Hematopoietic multipotent progenitor cell (in vitro differentiated cells): ENCODE measurements at regions not wholly inside any gene's neighbourhood (a gene's known extent, or its start where the extent isn't known, plus 50 kb on each side); places are given as distances from the start of the nearest gene placed in this dataset.

Source experiments
- DNase-seq, 3 donors: peaks; one replicate each; pipeline ENCODE4 v3.0.0-alpha.2; 2011 to 2015; ENCODE audit warnings: low read depth in 2 of 3, low spot score in 2 of 3

DNA sequence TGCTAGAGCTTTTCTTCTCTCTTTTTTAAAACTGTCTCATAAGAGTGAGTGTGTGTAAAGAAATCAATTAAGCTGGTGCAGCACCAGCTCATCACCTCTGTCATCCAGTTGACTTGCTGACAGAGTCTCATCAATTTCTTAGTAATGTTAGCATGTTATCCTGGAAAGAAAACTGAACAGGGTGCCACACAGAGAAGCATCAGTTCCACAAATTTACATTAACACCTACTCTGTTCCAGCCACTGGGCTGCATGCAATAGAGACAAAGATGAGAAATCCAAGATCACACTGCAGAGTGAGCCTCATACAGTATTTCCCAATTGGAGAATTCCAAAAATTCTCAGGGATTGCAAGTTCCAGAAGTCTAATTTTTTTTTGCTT is 207.0 kb upstream of the CITED2 start:
- DNase-seq = no peak

GRCh38 chr6:139580592-139581484 is 206.4 kb upstream of the CITED2 start:
- DNase-seq = no peak

- no peak for DNase-seq
Measured at GRCh38 chr6:139577763-139578604, 203.5 kb upstream of the CITED2 start.

DNA sequence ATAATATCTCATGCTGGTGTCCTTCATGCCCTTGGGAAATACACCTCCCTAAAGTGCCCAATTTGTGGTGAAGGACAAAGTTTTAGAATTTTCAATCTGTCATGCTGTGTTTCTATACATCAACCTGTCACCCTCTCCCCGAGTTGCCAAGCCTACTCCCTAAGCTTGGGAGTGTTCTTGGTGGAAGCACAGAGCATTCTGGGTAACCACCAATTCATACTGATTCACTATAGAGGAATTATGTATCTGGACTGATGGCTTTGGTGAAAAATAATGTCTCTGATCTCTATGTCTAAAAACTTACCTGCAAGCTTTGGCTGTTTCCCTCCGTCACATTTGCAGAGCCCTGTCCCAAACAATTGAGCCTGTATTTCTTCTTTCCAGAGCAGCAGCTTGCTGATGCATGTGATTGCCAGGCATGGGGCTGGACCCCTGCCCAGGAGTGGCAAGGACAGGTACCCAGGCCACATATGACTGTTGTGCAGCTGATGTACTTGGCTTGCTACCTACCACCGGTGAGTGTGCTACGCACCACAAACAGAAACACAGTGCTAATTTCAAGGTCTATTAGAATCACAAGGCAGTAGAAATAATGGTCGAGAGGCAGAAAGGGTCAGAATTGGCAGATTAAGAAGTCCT is 202.8 kb upstream of the CITED2 start:
- no peak for DNase-seq

DNA sequence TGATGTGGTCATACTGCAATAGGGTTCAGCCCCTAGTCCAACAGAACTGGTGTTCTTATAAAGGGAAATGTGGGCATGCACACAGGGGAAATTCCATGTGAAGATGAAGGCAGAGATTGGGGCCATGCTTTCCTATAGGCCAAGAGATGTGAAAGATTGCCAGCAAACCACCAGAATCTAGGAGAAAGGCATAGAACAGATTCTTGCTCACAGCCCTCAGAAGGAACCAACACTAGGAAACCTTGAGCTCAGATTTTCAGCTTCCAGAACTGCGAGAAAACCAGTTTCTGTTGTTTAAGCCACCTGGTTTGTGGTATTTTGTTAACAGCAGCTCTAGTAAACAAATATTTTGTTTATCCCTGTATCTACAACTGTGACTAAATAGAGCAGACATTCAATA is 197.6 kb upstream of the CITED2 start:
- no peak for DNase-seq

DNA sequence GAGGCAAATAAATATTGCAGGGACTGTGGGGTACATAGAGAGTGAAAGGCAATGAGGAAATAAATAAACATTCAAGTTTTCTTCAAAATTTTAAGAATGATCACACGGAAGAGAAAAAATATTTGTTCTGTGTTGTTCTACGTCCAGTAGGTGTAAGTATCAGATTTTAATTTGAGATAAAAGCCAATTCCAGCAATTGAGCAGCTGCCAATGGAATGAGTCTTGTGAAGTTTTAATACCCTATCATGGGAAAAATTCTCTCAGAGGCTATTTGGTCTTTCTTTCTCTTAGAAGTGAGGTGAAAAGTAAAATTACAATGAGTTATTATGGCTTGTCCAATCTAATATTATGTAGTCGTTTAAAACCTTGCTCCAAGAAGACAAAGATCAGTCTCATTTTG is 195.7 kb upstream of the CITED2 start:
- no peak for DNase-seq

DNA sequence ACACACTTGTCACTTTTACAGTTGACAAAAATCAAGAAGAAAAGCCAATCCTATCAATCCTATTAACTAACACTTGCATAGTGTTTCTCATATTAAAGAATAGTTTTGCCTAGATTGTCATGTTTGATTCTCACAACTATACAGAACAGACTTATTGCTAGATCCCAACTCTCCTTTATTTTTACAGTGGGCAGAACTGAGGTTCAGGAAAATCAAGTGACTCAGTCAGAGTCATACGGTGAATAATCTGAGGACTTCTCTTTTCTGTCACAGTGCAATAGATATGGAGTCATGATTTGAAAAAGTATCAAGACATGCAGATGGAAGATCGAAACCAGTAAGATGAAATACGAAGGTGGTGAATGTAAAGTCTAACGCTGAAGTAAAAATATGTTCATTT is 195.1 kb upstream of the CITED2 start:
- DNase-seq = no peak

DNA sequence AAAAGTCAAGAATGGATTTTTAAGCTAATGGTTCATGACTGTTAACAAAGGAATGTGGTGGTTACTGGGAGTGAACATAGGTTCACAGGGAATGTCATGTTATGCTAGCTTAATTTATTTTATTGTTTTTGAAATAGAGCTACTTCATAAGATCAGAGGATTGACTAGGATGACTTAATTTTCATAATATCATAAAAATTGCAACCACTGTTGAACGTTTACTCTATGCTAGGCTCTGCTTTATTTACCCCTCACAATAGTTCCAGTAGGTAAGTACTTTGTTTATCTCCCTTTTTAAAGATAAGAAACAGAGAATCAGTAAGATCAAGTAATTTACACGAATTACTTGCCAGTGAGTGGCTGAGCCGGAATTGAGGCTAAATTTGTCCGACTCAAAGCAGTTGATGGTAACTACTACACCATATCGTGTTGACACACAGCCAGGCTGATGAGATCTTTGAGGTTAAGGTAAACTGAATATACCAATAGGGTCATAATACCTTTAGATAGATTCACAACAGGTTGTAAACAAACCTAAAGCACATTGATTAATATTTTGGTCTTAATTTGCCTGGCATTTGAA is 194.6 kb upstream of the CITED2 start:
- DNase-seq = no peak

DNA sequence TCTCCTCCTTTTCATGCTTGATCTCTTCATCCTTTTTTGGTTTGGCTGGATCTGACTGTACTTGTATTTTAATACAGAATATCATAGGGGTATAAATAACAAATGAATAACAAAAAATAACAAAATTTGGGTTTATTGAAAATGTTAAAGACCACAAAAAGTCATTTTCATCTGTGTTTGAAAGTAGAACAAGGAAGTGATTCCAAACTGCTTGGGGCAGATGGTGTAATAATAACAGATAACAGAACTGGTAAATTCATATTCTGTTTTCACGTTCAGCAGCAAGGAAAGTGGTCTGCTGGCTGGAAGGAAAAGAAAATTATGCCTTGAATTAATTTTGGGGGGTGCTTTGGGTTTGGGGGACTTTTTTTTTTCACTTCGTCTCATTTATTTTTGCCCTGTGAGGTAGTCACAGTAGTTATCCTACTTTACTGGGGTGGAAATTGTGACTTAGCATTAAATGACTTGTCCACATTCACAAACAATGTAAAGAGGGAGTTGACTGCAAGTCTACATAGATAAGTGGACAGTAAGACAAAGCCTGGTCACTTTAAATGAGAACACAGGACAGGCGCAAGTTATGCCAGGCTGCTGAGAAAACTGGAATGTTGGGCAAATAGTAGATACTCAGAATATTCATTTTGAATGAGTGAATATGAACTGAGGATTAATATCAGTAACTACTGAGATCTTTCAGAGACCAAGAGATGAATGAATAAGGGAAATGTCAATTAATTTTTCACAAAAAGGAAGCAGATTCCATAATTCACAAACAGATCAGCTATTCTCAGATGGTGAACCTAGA is 193.9 kb upstream of the CITED2 start:
- DNase-seq = no peak

DNA sequence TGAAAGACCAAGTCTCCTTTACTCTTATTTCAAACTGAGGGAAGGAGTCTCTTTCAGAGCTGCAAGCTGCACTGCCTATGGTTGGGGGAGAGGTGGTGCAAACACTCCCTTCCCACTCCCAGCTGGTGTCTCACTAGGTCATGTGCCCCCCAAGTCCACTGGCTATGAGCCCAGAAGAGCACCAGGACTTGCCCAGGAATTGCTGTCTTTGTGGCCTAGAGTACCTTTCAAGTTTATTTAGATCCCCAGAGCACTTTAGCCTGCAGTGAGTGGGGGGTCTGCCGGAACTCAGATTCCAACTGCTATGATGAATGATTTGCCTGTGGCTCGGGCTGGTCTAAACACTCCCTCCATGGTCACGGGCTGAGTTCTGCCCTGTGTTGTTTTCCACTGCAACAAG is 192.6 kb upstream of the CITED2 start:
- DNase-seq = no peak

GRCh38 chr6:139565591-139565990 is 191.1 kb upstream of the CITED2 start:
- DNase-seq = no peak

DNA sequence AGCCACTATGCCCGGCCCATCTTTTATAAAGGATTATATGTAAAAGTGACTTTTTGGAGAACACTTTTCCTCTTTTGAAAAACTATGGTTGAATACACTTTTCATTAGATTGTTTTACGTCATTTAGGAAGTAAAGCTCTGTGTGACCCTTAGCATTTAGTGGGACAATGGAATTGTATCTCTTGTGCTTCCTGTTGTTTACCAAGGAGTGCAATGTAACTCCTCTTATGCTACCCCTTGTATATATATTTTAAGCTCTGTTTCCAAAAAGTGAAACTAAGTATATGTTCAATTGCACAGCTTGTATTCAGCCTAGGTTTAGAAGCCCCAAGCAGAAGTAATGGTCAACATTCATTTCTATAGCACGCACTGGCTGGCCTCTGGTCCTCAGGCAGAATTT is 183.1 kb upstream of the CITED2 start:
- no peak for DNase-seq

- DNase-seq = no peak
Measured at GRCh38 chr6:139556532-139556931, 182.1 kb upstream of the CITED2 start.

DNA sequence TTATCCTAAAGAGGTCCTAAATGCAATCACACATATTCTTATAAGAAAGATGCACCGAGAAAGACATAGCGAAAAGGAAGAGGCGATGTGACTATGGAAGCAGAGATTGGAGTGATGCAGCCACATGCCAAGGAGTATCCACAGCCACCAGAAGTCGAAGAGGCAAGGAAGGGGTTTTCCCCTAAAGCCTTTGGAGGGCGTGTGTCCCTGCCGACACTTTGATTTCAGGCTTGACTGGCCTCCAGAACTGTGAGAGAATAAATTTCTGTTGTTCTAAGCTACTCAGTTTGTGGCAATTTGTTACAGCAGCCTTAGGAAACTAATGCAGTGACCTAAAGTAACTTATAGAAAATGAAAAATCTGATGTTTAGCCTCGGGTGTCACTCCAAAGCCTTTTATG is 179.5 kb upstream of the CITED2 start:
- DNase-seq = no peak

DNA sequence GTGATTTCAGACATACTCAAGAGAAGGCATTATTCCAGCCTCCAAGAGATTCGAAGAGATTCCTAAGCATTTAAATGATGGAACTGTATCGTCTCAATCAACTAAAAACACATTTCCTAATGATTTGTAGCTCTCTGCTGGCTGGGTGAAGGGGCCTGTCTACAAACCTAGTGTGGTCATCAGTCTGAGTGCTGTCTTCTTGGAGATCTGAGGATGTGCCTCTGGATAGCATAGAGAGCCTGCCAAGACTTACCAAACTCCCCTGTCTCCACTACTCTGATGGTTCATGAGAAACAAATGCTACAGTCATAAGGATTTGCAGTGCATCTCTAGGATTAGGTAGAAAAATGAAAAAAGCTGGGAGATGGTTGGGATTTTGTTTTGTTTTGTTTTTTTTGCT is 176.9 kb upstream of the CITED2 start:
- no peak for DNase-seq

- DNase-seq = no peak
Measured at GRCh38 chr6:139550361-139550760, 175.9 kb upstream of the CITED2 start.

DNA sequence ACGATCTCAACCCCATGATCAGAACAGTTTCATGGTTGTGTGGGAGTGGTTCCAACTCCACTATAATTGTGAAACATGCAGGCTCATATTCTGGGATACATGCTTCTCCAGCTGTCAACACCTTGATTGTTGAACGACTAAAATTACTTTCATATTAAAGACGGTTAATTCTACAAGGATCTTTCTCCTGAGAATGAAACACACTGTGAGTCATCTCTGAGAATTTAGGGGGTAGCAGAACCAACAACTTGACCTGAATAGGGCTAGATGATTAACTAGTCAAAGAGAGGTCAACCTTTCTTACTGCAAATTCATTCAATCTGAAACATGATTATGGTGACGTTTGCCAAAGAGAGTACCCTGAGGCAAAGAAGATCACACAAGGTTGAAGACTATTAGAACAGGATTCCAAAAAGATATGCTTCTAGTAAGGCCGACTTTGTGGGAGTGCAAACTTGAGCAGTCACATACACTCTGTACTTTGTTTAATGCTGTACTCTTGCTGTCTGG is 175.2 kb upstream of the CITED2 start:
- no peak for DNase-seq

- DNase-seq = no peak
Measured at GRCh38 chr6:139547804-139548203, 173.4 kb upstream of the CITED2 start.

GRCh38 chr6:139547122-139547776 is 172.8 kb upstream of the CITED2 start:
- DNase-seq = no peak

GRCh38 chr6:139546106-139546472 is 171.6 kb upstream of the CITED2 start:
- no peak for DNase-seq
